Caco-2 (cell line): ENCODE measurements at regions not wholly inside any gene's neighbourhood (a gene's known extent, or its start where the extent isn't known, plus 50 kb on each side); places are given as distances from the start of the nearest gene placed in this dataset.

Experiments used
- BruUV-seq: library from RNA; stranded (reverse); fragments of 400-500 nt; replicated peaks from 2 replicates; lab custom pipeline; 2021; lab: Mats Ljungman, UMichigan
- CTCF ChIA-PET: fragments of 300-600 bp; sonication (Branson Sonifier 250); formaldehyde crosslinking; loops from one replicate; lab custom pipeline; 2022; ENCODE audit warnings: antibody characterized with exemption; lab: Charles Lee
- POLR2A ChIA-PET: fragments of 300-600 bp; sonication (Branson Sonifier 250); formaldehyde crosslinking; loops from one replicate; lab custom pipeline; 2022; ENCODE audit warnings: antibody characterized with exemption; lab: Charles Lee
- DNase-seq, 2 experiments: peaks; one replicate each; pipeline versions ENCODE4 v3.0.0 to v3.0.0-alpha.2; 2020 to 2022
- H3K27me3 ChIP-seq: replicated peaks from 2 replicates; pipeline ENCODE4 v1.6.0; 2011; ENCODE audit warnings: low read length; ENCODE audit not compliant: control insufficient read depth, insufficient read depth
- H3K36me3 ChIP-seq: 2 replicates; pipeline ENCODE4 v1.5.1; 2011; ENCODE audit warnings: low read length; ENCODE audit not compliant: control insufficient read depth, insufficient read depth
- H3K4me1 ChIP-seq: fragments of 250-450 bp; sonication (Bioruptor Pico); 2 replicates; pipeline ENCODE4 v1.5.1; 2020; ENCODE audit warnings: mild to moderate bottlenecking
- H3K4me3 ChIP-seq: 2 replicates; pipeline ENCODE4 v1.5.1; 2011; ENCODE audit warnings: low read depth, mild to moderate bottlenecking, control low read depth, low read length
- H3K9me3 ChIP-seq: fragments of 250-450 bp; sonication (Bioruptor Pico); 2 replicates; pipeline ENCODE4 v1.5.1; 2020; ENCODE audit warnings: mild to moderate bottlenecking, moderate library complexity
- H3K27ac Mint-ChIP-seq: one replicate; pipeline ENCODE4 v1.8.0; 2022; ENCODE audit warnings: mixed read lengths; ENCODE audit not compliant: unreplicated experiment
- H3K27me3 Mint-ChIP-seq: one replicate; pipeline ENCODE4 v1.8.0; 2022; ENCODE audit warnings: mixed read lengths; ENCODE audit not compliant: insufficient read depth, unreplicated experiment
- H3K36me3 Mint-ChIP-seq: one replicate; pipeline ENCODE4 v1.8.0; 2022; ENCODE audit warnings: mild to moderate bottlenecking, mixed read lengths; ENCODE audit not compliant: insufficient read depth, unreplicated experiment
- H3K4me1 Mint-ChIP-seq: one replicate; pipeline ENCODE4 v1.8.0; 2022; ENCODE audit warnings: low read depth, mixed read lengths; ENCODE audit not compliant: unreplicated experiment
- H3K4me3 Mint-ChIP-seq: one replicate; pipeline ENCODE4 v1.8.0; 2022; ENCODE audit warnings: mild to moderate bottlenecking, moderate library complexity, mixed read lengths; ENCODE audit not compliant: unreplicated experiment
- H3K9me3 Mint-ChIP-seq: one replicate; pipeline ENCODE4 v1.8.0; 2022; ENCODE audit warnings: mixed read lengths; ENCODE audit not compliant: unreplicated experiment
- intact Hi-C: fragments of 100-400 bp; cut with micrococcal nuclease; formaldehyde crosslinking; loops from one replicate; pipeline ENCODE4 v1.10.0; 2022; ENCODE audit not compliant: unreplicated experiment
- TF ChIP-seq, protein P1 (sequence below), 2 experiments: fragments of 200-600 bp in 1 of 2; IDR thresholded peaks; 1 replicate in 1 of 2; 2 replicates in 1 of 2; pipeline versions ENCODE4 v1.5.1 to v1.8.0; 2011 to 2022; ENCODE audit warnings: antibody characterized with exemption in 1 of 2, control low read depth in 1 of 2, inconsistent platforms in 1 of 2, low read depth in 1 of 2, low read length in 1 of 2, mild to moderate bottlenecking in 1 of 2, moderate library complexity in 1 of 2; ENCODE audit not compliant: insufficient read depth in 1 of 2, severe bottlenecking in 1 of 2, unreplicated experiment in 1 of 2

DNA sequence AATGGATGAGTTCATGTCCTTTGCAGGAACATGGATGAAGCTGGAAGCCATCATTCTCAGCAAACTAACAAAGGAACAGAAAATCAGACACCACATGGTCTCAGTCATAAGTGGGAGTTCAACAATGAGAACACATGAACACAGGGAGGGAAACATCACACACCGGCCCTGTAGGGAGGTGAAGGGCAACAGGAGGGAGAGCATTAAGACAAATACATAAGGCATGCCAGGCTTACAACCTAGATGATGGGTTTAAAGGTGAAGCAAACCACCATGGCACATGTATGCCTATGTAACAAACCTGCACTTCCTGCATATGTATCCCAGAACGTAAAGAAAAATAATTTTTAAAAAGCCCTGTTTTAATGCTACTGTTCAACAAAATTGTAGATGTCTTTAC lies 914.2 kb upstream of the ATXN7L3B start:
- ChIA-PET CTCF (no interaction called here), POLR2A (no interaction called here)
- no TSS peak for BruUV-seq
- Mint-ChIP-seq H3K9me3 (no peaks in the 10 kb centered on the region), H3K36me3 (no peaks in the 10 kb centered on the region), H3K27me3 (no peaks in the 10 kb centered on the region), H3K27ac (no peak overlapping the region), H3K4me1 (no peaks in the 10 kb centered on the region), H3K4me3 (no peak overlapping the region)
- Histone ChIP-seq H3K27me3 (no peaks in the 10 kb centered on the region), H3K36me3 (no peaks in the 10 kb centered on the region), H3K9me3 (no peaks in the 10 kb centered on the region), H3K4me3 (no peak overlapping the region), H3K4me1 (no peaks in the 10 kb centered on the region)
- intact Hi-C loops = no loop called here
- TF ChIP-seq, protein P1, sequence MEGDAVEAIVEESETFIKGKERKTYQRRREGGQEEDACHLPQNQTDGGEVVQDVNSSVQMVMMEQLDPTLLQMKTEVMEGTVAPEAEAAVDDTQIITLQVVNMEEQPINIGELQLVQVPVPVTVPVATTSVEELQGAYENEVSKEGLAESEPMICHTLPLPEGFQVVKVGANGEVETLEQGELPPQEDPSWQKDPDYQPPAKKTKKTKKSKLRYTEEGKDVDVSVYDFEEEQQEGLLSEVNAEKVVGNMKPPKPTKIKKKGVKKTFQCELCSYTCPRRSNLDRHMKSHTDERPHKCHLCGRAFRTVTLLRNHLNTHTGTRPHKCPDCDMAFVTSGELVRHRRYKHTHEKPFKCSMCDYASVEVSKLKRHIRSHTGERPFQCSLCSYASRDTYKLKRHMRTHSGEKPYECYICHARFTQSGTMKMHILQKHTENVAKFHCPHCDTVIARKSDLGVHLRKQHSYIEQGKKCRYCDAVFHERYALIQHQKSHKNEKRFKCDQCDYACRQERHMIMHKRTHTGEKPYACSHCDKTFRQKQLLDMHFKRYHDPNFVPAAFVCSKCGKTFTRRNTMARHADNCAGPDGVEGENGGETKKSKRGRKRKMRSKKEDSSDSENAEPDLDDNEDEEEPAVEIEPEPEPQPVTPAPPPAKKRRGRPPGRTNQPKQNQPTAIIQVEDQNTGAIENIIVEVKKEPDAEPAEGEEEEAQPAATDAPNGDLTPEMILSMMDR (IDR thresholded peaks at IDR 0.05; ENCODE audit: insufficient read depth in 1 of 2, low read depth in 1 of 2, low read length in 1 of 2, severe bottlenecking in 1 of 2, unreplicated experiment in 1 of 2) = no peak
- no peak for DNase-seq

DNA sequence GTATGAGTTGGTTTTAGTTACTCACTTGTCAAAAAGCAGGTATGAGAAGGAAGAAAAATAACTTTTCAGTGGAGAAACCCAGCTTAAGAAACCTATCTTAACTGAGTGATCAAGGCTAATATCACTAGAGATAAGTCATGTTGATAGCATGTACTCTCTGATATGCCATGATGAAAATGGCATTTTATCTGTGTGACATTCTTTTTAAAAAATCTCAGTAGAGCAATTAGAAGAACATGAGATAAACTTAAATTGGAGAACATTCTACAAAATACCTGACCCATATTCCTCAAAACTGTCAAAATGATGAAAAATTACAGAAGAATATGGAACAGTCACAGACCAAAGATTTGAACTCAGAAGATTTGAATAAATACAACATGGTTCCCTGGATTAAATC lies 912.4 kb upstream of the ATXN7L3B start:
- ChIA-PET CTCF (no interaction called here), POLR2A (no interaction called here)
- Mint-ChIP-seq H3K27me3 (no peaks in the 10 kb centered on the region), H3K27ac (no peak overlapping the region), H3K4me1 (no peaks in the 10 kb centered on the region), H3K36me3 (no peaks in the 10 kb centered on the region), H3K9me3 (no peaks in the 10 kb centered on the region), H3K4me3 (no peak overlapping the region)
- Histone ChIP-seq H3K27me3 (no peaks in the 10 kb centered on the region), H3K4me1 (no peaks in the 10 kb centered on the region), H3K4me3 (no peak overlapping the region), H3K36me3 (no peaks in the 10 kb centered on the region), H3K9me3 (no peaks in the 10 kb centered on the region)
- TF ChIP-seq, protein P1 (IDR thresholded peaks at IDR 0.05; ENCODE audit: insufficient read depth in 1 of 2, low read depth in 1 of 2, low read length in 1 of 2, severe bottlenecking in 1 of 2, unreplicated experiment in 1 of 2) = no peak
- DNase-seq = no peak
- no TSS peak for BruUV-seq
- intact Hi-C loops = no loop called here

DNA sequence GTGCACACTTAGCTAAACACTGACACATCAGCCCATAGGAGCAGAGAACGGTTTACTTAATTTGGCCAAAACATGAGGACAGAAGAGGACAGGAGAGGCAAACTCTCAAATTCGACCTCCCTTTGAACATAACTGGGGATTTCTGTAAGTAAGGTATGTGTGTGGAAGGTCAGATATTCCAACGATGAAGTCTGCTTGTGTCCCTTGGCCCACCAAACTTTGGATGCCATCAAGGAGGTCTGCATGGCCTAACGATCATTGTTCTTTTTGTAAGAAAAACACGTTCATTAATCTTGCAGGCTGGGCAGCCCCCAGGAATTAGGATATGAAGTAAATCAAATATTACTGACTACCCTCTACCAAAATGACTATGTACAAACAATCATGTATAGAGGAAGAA lies 908.5 kb upstream of the ATXN7L3B start:
- no peak overlapping the region for H3K4me3 ChIP-seq
- BruUV-seq = no TSS peak
- H3K4me1 Mint-ChIP-seq = no peaks in the 10 kb centered on the region
- H3K4me3 Mint-ChIP-seq = no peak overlapping the region
- H3K27me3 ChIP-seq = no peaks in the 10 kb centered on the region
- no peaks in the 10 kb centered on the region for H3K9me3 ChIP-seq
- H3K27me3 Mint-ChIP-seq = no peaks in the 10 kb centered on the region
- no peaks in the 10 kb centered on the region for H3K36me3 ChIP-seq
- H3K27ac Mint-ChIP-seq = no peak overlapping the region
- intact Hi-C loops = no loop called here
- CTCF ChIA-PET = no interaction called here
- H3K36me3 Mint-ChIP-seq = no peaks in the 10 kb centered on the region
- TF ChIP-seq, protein P1 (IDR thresholded peaks at IDR 0.05; ENCODE audit: insufficient read depth in 1 of 2, low read depth in 1 of 2, low read length in 1 of 2, severe bottlenecking in 1 of 2, unreplicated experiment in 1 of 2) = no peak
- no peaks in the 10 kb centered on the region for H3K4me1 ChIP-seq
- DNase-seq = no peak
- POLR2A ChIA-PET = no interaction called here
- no peaks in the 10 kb centered on the region for H3K9me3 Mint-ChIP-seq
